Activated CD4-positive, alpha-beta T cell treated with anti-CD3 and anti-CD28 coated beads, Interleukin-2, amount 50 U/mL, for 1 hour (primary cell): ENCODE measurements at regions not wholly inside any gene's neighbourhood (a gene's known extent, or its start where the extent isn't known, plus 50 kb on each side); places are given as distances from the start of the nearest gene placed in this dataset.
"Not testable (repeated sequence)": the region's sequence is repeated elsewhere in the genome, so short reads cannot be mapped to it uniquely, and the experiment has no call there.

Experiments used
- DNase-seq: peaks from one replicate; pipeline ENCODE4 v3.0.0-alpha.2; 2020

GRCh38 chr12:4154672-4155225 lies 118.8 kb upstream of the CCND2 start:
- DNase-seq, result no peak

- no peak for DNase-seq
Observed at GRCh38 chr12:4153343-4153892, 120.1 kb upstream of the CCND2 start.

- no peak for DNase-seq
Observed at GRCh38 chr12:4152145-4152795, 121.3 kb upstream of the CCND2 start.

- DNase-seq, result no peak
Observed at GRCh38 chr12:4151362-4152121, 122.0 kb upstream of the CCND2 start.

- DNase-seq, result not testable (repeated sequence)
Observed at GRCh38 chr12:4150355-4150754, 123.2 kb upstream of the CCND2 start.

GRCh38 chr12:4148418-4149056 lies 125.0 kb upstream of the CCND2 start:
- DNase-seq, result peak; percentile 52

GRCh38 chr12:4147031-4147481 lies 126.5 kb upstream of the CCND2 start:
- no peak for DNase-seq

GRCh38 chr12:4145990-4146859 lies 127.3 kb upstream of the CCND2 start:
- no peak for DNase-seq

- no peak for DNase-seq
Observed at GRCh38 chr12:4144676-4145075, 128.9 kb upstream of the CCND2 start.

GRCh38 chr12:4143896-4144295 lies 129.7 kb upstream of the CCND2 start:
- DNase-seq, result peak; percentile 16

GRCh38 chr12:4141348-4142270 lies 132.0 kb upstream of the CCND2 start:
- DNase-seq, result no peak

GRCh38 chr12:4140581-4141301 lies 132.8 kb upstream of the CCND2 start:
- DNase-seq, result no peak

GRCh38 chr12:4139191-4139590 lies 134.4 kb upstream of the CCND2 start:
- DNase-seq, result no peak

- not testable (repeated sequence) for DNase-seq
Observed at GRCh38 chr12:4138532-4138931, 135.0 kb upstream of the CCND2 start.

- DNase-seq, result no peak
Observed at GRCh38 chr12:4138051-4138450, 135.5 kb upstream of the CCND2 start.

- DNase-seq, result no peak
Observed at GRCh38 chr12:4137441-4137840, 136.1 kb upstream of the CCND2 start.

GRCh38 chr12:4137015-4137414 lies 136.5 kb upstream of the CCND2 start:
- DNase-seq, result no peak

- DNase-seq, result no peak
Observed at GRCh38 chr12:4135919-4136605, 137.5 kb upstream of the CCND2 start.

- DNase-seq, result no peak
Observed at GRCh38 chr12:4134448-4135263, 138.9 kb upstream of the CCND2 start.
